T-helper 1 cell treated with Interleukin-12 subunit alpha and Interleukin-12 subunit beta and Interleukin-4 antibody, amounts not matched to agents 30 μg/mL and 1 μg/mL, for 36 hours (primary cell): ENCODE measurements at regions not wholly inside any gene's neighbourhood (a gene's known extent, or its start where the extent isn't known, plus 50 kb on each side); places are given as distances from the start of the nearest gene placed in this dataset.
"Not testable (repeated sequence)": the region's sequence is repeated elsewhere in the genome, so short reads cannot be mapped to it uniquely, and the experiment has no call there.

Experiments used
- H3K27ac Mint-ChIP-seq: one replicate; pipeline ENCODE4 v1.8.0; 2021; ENCODE audit warnings: mild to moderate bottlenecking, mixed read lengths
- H3K27me3 Mint-ChIP-seq: one replicate; pipeline ENCODE4 v1.8.0; 2021; ENCODE audit warnings: low read depth, mixed read lengths
- H3K36me3 Mint-ChIP-seq: one replicate; pipeline ENCODE4 v1.8.0; 2021; ENCODE audit warnings: low read depth, mixed read lengths
- H3K4me1 Mint-ChIP-seq: one replicate; pipeline ENCODE4 v1.8.0; 2021; ENCODE audit warnings: low read depth, mixed read lengths
- H3K4me3 Mint-ChIP-seq: one replicate; pipeline ENCODE4 v1.8.0; 2021; ENCODE audit warnings: mild to moderate bottlenecking, moderate library complexity, mixed read lengths
- H3K9me3 Mint-ChIP-seq: one replicate; pipeline ENCODE4 v1.8.0; 2021; ENCODE audit warnings: mixed read lengths

DNA sequence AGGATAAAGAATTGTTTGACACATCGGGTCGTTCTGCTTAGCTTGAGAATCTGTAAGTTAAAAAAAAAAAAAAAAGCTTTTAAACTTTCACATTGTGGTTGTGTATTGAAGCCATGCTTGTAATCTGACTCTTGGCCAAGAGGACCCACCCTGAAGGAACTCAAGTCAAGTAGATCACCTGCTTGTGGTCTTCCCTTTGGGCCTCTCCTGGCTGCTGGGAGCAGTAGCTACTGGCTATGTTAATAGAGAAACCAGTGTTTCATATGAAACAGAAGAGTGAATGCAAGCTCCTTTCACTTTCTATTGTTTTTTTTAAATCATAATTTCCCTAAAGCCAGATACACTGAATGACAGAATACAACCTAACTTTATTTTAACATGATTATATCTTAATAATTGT, 402.4 kb upstream of the NDST4 start:
- Mint-ChIP-seq H3K9me3 (no peaks in the 10 kb centered on the region), H3K27me3 (no peaks in the 10 kb centered on the region), H3K27ac (no peak overlapping the region), H3K4me3 (no peak overlapping the region), H3K36me3 (no peaks in the 10 kb centered on the region), H3K4me1 (no peaks in the 10 kb centered on the region)

DNA sequence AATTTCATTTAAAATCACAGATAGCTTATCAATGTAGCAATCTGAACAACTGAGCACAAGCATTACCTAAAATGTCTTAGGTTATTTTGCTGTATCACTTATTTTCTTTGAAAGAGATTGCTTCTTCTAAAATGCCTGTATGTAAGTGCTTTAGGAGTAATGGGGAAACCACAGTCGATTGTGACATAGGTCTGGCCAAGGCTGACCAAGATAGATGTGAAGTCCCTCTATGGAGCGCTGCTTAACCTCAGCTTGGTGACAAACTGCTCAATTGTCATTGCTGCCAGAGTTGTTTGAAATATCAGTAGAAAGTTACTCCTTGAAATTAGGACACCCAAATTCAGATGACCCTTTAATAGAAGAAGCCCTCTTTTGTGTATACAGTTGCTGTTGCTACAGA, 401.9 kb upstream of the NDST4 start:
- H3K27ac Mint-ChIP-seq, result no peak overlapping the region
- no peak overlapping the region for H3K4me3 Mint-ChIP-seq
- H3K27me3 Mint-ChIP-seq, result no peaks in the 10 kb centered on the region
- no peaks in the 10 kb centered on the region for H3K9me3 Mint-ChIP-seq
- H3K4me1 Mint-ChIP-seq, result no peaks in the 10 kb centered on the region
- H3K36me3 Mint-ChIP-seq, result no peaks in the 10 kb centered on the region

DNA sequence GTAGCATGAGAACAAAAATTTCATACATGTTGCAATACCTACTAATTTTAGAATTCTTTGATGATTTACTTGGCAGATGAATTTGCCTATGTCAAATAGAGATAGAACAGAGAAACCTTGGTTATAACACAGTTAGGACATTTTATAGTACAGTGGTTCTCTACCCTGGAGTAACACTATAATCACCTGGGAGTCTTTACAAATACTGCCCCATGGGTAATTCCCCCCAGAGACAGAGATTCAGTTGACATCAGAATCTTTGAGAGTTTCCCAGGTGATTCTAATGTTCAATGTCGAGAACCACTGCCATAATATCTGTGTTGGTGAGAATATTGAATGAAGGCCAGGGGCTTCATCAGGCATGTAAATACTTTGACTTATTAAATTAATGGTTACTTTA, 401.3 kb upstream of the NDST4 start:
- no peak overlapping the region for H3K27ac Mint-ChIP-seq
- no peaks in the 10 kb centered on the region for H3K36me3 Mint-ChIP-seq
- no peaks in the 10 kb centered on the region for H3K4me1 Mint-ChIP-seq
- no peaks in the 10 kb centered on the region for H3K9me3 Mint-ChIP-seq
- no peaks in the 10 kb centered on the region for H3K27me3 Mint-ChIP-seq
- no peak overlapping the region for H3K4me3 Mint-ChIP-seq

DNA sequence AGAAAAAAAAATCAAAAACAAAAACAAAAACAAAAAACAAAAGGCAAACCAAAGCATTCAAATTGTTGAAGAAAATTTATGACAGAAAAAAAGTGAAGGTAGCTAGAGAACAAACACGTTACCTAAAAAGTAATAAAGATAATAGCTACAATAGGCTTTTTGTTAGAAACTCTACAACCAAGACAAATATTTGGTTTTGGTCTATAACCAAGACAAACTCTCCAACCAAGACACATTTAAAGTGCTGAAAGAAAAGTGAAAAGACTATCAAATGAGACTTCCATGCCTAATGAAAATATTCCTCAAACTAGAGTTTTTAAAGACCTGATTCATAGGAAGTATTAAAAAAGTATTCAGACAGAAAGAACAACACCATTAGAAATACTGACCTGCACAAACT, 391.9 kb upstream of the NDST4 start:
- H3K27ac Mint-ChIP-seq, result no peak overlapping the region
- H3K36me3 Mint-ChIP-seq, result no peaks in the 10 kb centered on the region
- H3K4me3 Mint-ChIP-seq, result no peak overlapping the region
- H3K9me3 Mint-ChIP-seq, result no peaks in the 10 kb centered on the region
- H3K4me1 Mint-ChIP-seq, result no peaks in the 10 kb centered on the region
- no peaks in the 10 kb centered on the region for H3K27me3 Mint-ChIP-seq

DNA sequence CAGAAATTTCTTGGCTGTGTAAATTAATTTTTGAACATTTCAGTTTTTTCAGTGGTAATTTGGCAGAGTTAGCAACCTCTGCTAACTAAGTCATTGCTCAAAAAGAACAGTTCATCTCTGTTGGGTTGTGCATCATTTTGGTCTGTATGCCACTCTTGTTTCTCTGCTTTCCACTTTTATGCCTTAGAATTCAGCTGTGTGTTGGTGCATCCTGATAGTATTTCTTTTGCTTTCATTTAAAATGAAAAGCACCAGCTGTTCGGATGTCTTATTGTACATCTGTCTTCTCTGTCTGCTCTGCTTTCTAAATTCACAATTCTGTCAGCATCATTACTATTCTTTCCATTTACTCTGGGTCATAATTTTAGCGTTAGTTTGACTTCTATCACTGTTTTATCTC, 388.2 kb upstream of the NDST4 start:
- H3K36me3 Mint-ChIP-seq, result no peaks in the 10 kb centered on the region
- no peaks in the 10 kb centered on the region for H3K4me1 Mint-ChIP-seq
- H3K27me3 Mint-ChIP-seq, result no peaks in the 10 kb centered on the region

DNA sequence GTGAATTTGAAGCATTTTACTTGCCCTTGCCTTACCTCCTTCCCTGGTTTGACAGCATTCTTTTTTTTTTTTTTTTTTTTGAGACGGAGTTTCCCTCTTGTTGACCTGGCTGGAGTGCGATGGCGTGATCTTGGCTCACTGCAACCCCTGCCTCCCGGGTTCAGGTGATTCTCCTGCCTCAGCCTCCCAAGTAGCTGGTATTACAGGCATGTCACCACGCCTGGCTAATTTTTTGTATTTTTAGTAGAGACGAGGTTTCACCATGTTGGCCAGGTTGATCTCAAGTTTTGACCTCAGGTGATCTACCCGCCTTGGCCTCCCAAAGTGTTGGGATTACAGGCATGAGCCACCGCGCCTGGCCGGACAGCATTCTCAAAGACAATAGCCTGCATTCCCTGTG, 380.4 kb upstream of the NDST4 start:
- not testable (repeated sequence) for H3K4me3 Mint-ChIP-seq, H3K36me3 Mint-ChIP-seq, H3K27me3 Mint-ChIP-seq, H3K27ac Mint-ChIP-seq, H3K4me1 Mint-ChIP-seq, H3K9me3 Mint-ChIP-seq

More for the DNA sequence above, 388.2 kb upstream of the NDST4 start:
- H3K27ac Mint-ChIP-seq, result no peak overlapping the region
- no peak overlapping the region for H3K4me3 Mint-ChIP-seq
- H3K9me3 Mint-ChIP-seq, result no peaks in the 10 kb centered on the region

DNA sequence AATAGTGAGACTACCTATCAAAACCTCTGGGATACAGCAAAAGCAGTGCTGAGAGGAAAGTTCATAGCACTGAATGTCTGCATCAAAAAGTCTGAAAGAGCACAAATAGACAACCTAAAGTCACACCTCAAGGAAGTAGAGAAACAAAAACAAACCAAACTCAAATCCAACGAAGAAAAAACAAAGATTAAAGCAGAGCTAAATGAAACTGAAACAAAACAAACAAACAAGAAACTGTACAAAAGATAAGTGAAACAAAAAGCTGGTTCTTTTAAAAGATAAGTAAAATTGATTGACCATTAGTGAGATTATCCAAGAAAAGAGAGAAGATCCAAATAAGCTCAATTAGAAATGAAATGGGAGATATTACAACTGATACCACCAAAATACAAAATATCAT, 378.3 kb upstream of the NDST4 start:
- no peak overlapping the region for H3K4me3 Mint-ChIP-seq
- no peaks in the 10 kb centered on the region for H3K36me3 Mint-ChIP-seq
- H3K27ac Mint-ChIP-seq, result no peak overlapping the region
- H3K27me3 Mint-ChIP-seq, result no peaks in the 10 kb centered on the region
- no peaks in the 10 kb centered on the region for H3K9me3 Mint-ChIP-seq
- H3K4me1 Mint-ChIP-seq, result peaks cover 3% of the 10 kb centered on the region

DNA sequence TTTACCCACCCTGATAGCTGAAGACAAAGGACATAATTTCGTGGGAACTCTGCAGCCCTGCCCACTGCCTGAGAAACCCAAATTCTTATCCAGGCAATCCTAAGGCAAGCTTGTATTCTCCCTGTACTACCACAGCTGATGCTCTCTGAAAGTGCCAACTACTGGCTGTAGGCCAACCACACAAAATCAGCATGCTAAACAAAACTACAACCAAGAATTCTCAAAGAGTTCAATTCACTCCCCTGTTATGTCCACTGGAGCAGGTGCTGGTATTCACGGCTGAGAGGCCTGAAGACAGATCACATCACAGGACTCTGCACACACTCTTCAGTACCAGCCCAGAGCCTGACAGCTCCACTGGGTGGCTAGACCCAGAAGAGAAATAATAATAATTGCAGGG, 375.9 kb upstream of the NDST4 start:
- no peaks in the 10 kb centered on the region for H3K27me3 Mint-ChIP-seq
- peaks cover 3% of the 10 kb centered on the region for H3K4me1 Mint-ChIP-seq
- H3K36me3 Mint-ChIP-seq, result no peaks in the 10 kb centered on the region
- no peak overlapping the region for H3K27ac Mint-ChIP-seq
- H3K9me3 Mint-ChIP-seq, result no peaks in the 10 kb centered on the region
- no peak overlapping the region for H3K4me3 Mint-ChIP-seq

DNA sequence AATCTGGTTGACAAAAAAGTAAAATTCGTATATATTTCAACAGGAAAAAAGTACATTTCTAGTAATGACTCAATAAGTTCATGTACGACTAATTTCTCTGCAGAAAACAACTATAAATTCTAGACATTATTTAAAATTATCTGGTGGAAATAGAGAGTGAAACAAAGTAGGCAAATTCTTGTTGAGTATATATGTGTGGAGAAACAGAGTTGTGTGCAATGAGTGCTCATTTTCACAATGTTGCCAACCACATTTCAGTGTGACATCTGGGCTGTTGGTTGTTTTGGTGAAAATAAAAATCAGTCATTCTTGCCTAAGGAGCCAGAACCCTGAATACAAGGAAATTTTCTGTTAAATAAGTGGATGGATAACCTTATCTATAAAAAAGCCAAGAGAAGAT, 372.0 kb upstream of the NDST4 start:
- H3K36me3 Mint-ChIP-seq, result no peaks in the 10 kb centered on the region
- H3K4me3 Mint-ChIP-seq, result no peak overlapping the region
- peaks cover 3% of the 10 kb centered on the region for H3K9me3 Mint-ChIP-seq

DNA sequence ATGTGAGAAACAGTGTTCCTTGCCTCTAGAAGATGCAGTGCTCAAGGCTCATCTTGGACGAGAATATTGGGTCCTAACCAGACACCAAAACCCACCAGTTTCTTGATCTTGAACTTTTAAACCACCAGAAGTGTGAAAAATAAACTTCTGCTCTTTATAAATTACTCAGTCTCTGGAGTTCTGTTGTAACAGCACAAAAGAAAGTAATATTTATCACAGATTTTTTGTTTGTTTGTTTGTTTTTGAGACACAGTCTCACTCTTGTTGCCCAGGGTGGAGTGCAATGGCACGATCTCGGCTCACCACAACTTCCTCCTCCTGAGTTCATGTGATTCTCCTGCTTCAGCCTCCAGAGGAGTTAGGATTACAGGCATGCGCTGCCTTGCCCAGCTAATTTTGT, 371.1 kb upstream of the NDST4 start:
- Mint-ChIP-seq H3K4me1 (no peaks in the 10 kb centered on the region), H3K27ac (no peak overlapping the region), H3K36me3 (no peaks in the 10 kb centered on the region), H3K27me3 (no peaks in the 10 kb centered on the region), H3K4me3 (no peak overlapping the region), H3K9me3 (peaks cover 3% of the 10 kb centered on the region)

More for the DNA sequence above, 372.0 kb upstream of the NDST4 start:
- no peak overlapping the region for H3K27ac Mint-ChIP-seq
- no peaks in the 10 kb centered on the region for H3K4me1 Mint-ChIP-seq
- H3K27me3 Mint-ChIP-seq, result no peaks in the 10 kb centered on the region

DNA sequence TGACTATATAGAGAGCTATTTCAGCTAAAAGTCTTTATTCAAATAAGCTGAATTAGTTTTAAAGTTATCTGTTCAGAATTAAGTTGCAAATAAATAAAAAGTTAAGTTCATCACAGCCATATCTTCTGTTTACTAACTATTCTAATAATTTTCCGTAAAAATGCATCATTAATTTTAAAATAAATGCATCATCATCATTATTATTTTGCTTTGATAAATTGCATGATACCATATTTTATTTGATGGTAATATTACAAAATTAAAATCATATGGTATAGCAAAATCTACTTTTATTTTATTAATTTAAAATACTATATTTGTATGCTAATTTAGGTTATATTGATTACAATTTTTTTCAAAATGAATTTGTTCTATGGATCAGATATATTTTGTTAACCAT, 357.3 kb upstream of the NDST4 start:
- H3K27ac Mint-ChIP-seq, result no peak overlapping the region
- H3K4me1 Mint-ChIP-seq, result no peaks in the 10 kb centered on the region
- no peak overlapping the region for H3K4me3 Mint-ChIP-seq
- H3K36me3 Mint-ChIP-seq, result no peaks in the 10 kb centered on the region
- no peaks in the 10 kb centered on the region for H3K9me3 Mint-ChIP-seq
- no peaks in the 10 kb centered on the region for H3K27me3 Mint-ChIP-seq

DNA sequence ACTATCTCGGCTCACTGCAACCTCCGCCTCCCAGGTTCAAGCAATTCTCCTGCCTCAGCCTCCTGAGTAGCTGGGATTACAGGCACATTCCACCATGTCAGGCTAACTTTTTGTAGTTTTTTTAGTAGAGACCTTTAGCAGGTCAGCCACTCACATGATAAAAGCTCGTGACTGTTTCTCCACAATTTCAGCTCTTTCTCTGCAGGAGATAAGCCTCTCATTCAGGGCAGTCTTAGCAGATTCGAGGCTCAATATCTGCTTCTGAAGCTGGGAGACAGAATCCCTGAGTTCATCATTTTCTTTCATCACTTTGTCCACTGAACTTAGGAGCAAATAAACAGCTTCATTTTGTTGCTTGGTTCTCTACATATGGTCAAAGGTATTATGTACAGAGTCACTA, 345.9 kb upstream of the NDST4 start:
- not testable (repeated sequence) for H3K4me1 Mint-ChIP-seq, H3K9me3 Mint-ChIP-seq, H3K27me3 Mint-ChIP-seq, H3K27ac Mint-ChIP-seq, H3K4me3 Mint-ChIP-seq, H3K36me3 Mint-ChIP-seq

DNA sequence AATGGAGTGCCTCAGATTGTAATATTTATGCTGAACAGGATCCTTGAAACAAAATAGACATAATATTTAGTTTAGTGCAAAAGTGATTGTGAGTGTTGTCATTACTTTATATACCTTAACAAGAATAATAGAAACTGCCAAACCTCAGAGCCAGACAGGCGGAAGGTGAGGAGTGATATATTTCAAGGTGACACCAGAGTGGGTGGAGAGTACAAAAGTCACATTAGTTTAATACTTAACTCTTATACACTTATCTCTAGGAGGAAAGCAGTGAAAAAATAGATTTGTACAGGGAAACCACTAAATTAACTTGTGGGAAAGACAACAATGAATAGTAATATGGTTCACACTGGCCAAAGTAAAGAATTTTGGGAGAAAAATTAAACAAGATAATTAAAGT, 342.8 kb upstream of the NDST4 start:
- Mint-ChIP-seq H3K36me3 (no peaks in the 10 kb centered on the region), H3K4me1 (no peaks in the 10 kb centered on the region), H3K9me3 (no peaks in the 10 kb centered on the region), H3K4me3 (no peak overlapping the region), H3K27ac (no peak overlapping the region), H3K27me3 (no peaks in the 10 kb centered on the region)

DNA sequence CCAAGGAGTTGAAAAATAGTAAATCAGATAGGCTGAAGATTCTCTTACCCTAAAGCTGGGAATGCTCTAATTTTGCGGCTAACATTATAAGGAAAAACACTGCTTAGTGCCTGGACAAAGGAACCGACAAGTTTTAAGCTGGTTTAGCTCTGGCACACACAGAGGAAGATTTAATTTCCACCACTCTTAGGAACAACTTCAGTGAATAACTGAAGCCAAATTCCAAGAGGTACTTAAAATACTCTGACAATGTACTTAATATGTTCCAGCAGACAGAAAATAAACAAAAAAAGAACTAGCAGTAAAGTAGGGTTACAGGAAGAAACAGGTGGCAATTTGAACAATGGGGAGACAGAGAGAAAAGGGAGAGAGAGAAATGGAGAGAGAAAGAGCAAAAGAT, 340.8 kb upstream of the NDST4 start:
- Mint-ChIP-seq H3K4me1 (no peaks in the 10 kb centered on the region), H3K27ac (no peak overlapping the region), H3K9me3 (no peaks in the 10 kb centered on the region), H3K36me3 (no peaks in the 10 kb centered on the region), H3K27me3 (no peaks in the 10 kb centered on the region), H3K4me3 (no peak overlapping the region)

DNA sequence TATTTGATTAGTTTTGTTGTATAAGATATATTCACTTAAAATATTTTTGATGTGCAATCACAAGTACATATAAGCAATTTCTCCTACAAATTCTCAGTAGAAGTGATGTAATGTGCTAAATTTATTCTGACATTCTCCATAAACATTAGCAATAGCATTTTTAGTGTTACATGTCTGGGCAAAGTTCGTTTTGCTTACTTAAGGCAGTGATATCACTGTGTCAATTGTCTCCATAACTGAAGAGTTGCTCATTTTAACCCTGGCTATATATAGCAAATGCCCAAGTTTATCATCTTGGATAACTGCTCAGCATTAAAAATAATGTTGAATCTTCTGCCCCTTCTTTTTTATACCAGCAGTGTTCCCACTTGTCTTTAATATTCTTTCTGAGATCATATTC, 340.0 kb upstream of the NDST4 start:
- H3K4me1 Mint-ChIP-seq, result no peaks in the 10 kb centered on the region
- H3K27ac Mint-ChIP-seq, result no peak overlapping the region
- H3K27me3 Mint-ChIP-seq, result no peaks in the 10 kb centered on the region
- H3K4me3 Mint-ChIP-seq, result no peak overlapping the region
- no peaks in the 10 kb centered on the region for H3K36me3 Mint-ChIP-seq
- H3K9me3 Mint-ChIP-seq, result no peaks in the 10 kb centered on the region

DNA sequence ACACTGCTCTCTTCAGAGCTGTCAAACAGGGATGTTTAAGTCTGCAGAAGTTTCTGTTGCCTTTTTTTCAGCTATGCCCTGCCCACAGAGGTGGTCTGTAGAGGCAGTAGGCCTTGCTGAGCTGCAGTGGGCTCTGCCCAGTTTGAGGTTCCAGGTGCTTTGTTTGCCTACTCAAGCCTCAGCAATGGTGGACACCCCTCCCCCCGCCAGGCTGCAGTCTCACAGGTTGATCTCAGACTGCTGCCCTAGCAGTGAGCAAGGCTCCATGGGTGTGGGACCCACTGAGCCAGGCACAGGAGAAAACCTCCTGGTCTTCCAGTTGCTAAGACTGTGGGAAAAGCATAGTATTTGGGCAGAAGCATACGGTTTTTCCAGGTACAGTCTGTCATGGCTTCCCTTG, 338.8 kb upstream of the NDST4 start:
- H3K9me3 Mint-ChIP-seq, H3K27ac Mint-ChIP-seq, H3K4me1 Mint-ChIP-seq, H3K36me3 Mint-ChIP-seq, H3K4me3 Mint-ChIP-seq, H3K27me3 Mint-ChIP-seq: not testable (repeated sequence)
